HG02623 (cell line): ENCODE measurements at regions not wholly inside any gene's neighbourhood (a gene's known extent, or its start where the extent isn't known, plus 50 kb on each side); places are given as distances from the start of the nearest gene placed in this dataset.

Experiments
- ATAC-seq: cut with Tn5 transposase; IDR thresholded peaks from one replicate; pipeline ENCODE4 v1.9.1; 2021; ENCODE audit warnings: moderate library complexity; ENCODE audit not compliant: unreplicated experiment

GRCh38 chr5:174189654-174190541 lies 144.4 kb downstream of the NSG2 start:
- no peak for ATAC-seq

GRCh38 chr5:174191076-174191475 lies 145.6 kb downstream of the NSG2 start:
- no peak for ATAC-seq

GRCh38 chr5:174191850-174192655 lies 146.5 kb downstream of the NSG2 start:
- no peak for ATAC-seq

- no peak for ATAC-seq
Measured at GRCh38 chr5:174192901-174193300, 147.4 kb downstream of the NSG2 start.

GRCh38 chr5:174195517-174195916 lies 150.0 kb downstream of the NSG2 start:
- ATAC-seq: no peak

- ATAC-seq: no peak
Measured at GRCh38 chr5:174197929-174198328, 152.4 kb downstream of the NSG2 start.

GRCh38 chr5:174198541-174198940 lies 153.0 kb downstream of the NSG2 start:
- no peak for ATAC-seq

GRCh38 chr5:174202996-174203395 lies 157.5 kb downstream of the NSG2 start:
- no peak for ATAC-seq

- ATAC-seq: no peak
Measured at GRCh38 chr5:174204535-174205313, 159.2 kb downstream of the NSG2 start.

- ATAC-seq: no peak
Measured at GRCh38 chr5:174205939-174206338, 160.4 kb downstream of the NSG2 start.

GRCh38 chr5:174210596-174211276 lies 165.2 kb downstream of the NSG2 start:
- ATAC-seq: no peak

GRCh38 chr5:174211277-174211626 lies 165.7 kb downstream of the NSG2 start:
- ATAC-seq: no peak

- ATAC-seq: no peak
Measured at GRCh38 chr5:174217527-174217926, 172.0 kb downstream of the NSG2 start.

- no peak for ATAC-seq
Measured at GRCh38 chr5:174218162-174218561, 172.7 kb downstream of the NSG2 start.

- ATAC-seq: no peak
Measured at GRCh38 chr5:174220417-174220816, 174.9 kb downstream of the NSG2 start.

GRCh38 chr5:174221436-174221835 lies 175.9 kb downstream of the NSG2 start:
- no peak for ATAC-seq

GRCh38 chr5:174221946-174222345 lies 176.4 kb downstream of the NSG2 start:
- no peak for ATAC-seq

- no peak for ATAC-seq
Measured at GRCh38 chr5:174222891-174223290, 177.4 kb downstream of the NSG2 start.

- no peak for ATAC-seq
Measured at GRCh38 chr5:174223355-174223754, 177.8 kb downstream of the NSG2 start.

- ATAC-seq: no peak
Measured at GRCh38 chr5:174229068-174229467, 183.6 kb downstream of the NSG2 start.
